ENCODE measurements at regions not wholly inside any gene's neighbourhood (a gene's known extent, or its start where the extent isn't known, plus 50 kb on each side); places are given as distances from the start of the nearest gene placed in this dataset.
"Not testable (repeated sequence)": the region's sequence is repeated elsewhere in the genome, so short reads cannot be mapped to it uniquely, and the experiment has no call there.

- ATAC-seq (no peak), DNase-seq (no peak)
Observed at GRCh38 chr2:76170856-76171255, 460.1 kb upstream of the GCFC2 start.

DNA sequence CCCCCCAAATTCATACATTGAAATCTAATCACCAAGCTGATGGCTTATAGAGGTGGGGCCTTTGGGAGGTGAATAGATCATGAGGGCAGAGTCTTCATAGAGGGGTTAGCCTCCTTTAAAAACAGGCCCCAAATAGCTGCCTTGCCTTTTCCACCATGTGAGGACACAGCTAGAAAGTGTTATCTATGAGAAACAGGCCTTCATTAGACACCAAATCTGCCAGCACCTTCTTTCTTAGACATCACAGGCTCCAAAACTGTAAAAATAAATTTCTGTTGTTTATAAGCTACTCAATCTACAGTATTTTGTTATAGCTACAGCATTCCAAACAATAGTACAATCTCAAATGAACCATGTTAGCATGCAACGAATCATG is 459.3 kb upstream of the GCFC2 start:
- DNase-seq (no peak), ATAC-seq (no peak)

GRCh38 chr2:76169276-76170008 is 458.7 kb upstream of the GCFC2 start:
- ATAC-seq, result no peak
- no peak for DNase-seq

- ATAC-seq, result no peak
- no peak for DNase-seq
Observed at GRCh38 chr2:76163860-76164259, 453.1 kb upstream of the GCFC2 start.

DNA sequence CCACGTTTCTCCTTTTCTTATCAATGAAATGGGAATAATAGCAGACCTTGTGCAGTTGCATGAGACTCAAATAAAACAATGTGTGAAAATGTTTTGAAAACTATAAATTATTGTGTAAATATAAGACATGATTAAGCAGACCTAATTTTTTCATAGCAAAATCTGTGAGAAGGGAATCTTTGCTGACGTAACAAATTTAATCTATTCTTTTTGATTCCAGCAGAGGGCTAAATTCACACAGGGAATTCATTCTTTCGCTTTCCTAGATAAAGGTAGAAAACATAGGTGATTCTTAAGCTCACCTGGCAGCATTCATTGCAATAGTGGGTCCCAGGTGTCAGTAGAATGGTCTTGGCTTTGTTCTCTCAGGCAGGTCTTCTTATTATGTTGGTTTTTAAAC is 450.0 kb upstream of the GCFC2 start:
- ATAC-seq (no peak), DNase-seq (no peak)

DNA sequence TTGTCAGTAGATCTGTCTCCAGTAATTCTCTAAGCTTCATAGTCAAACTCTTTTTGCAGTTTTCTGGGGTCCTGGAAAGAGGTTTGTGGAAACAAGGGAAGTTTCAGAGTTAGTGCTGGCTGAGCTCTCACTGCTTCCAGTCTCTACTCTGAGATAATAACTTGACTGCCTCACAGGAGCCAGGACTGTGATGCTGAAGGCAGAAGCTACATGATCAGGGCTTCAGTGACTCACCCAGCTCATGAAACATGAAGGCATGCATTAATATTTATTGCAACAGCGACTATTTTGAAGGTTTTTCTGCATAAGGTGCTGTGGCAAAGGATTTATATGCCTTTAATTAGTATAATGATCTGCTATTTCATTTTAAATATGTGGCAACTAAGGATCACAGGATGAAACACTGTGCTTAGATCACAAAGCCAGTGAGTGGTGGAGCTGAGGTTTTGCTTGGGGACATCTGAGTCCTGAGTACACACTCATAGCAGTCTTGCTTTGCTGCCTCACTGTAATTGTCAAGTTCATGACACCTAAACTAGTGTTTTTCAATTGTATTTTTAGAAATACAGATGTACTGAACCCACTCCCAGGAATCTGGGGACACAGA is 448.4 kb upstream of the GCFC2 start:
- no peak for ATAC-seq
- no peak for DNase-seq

DNA sequence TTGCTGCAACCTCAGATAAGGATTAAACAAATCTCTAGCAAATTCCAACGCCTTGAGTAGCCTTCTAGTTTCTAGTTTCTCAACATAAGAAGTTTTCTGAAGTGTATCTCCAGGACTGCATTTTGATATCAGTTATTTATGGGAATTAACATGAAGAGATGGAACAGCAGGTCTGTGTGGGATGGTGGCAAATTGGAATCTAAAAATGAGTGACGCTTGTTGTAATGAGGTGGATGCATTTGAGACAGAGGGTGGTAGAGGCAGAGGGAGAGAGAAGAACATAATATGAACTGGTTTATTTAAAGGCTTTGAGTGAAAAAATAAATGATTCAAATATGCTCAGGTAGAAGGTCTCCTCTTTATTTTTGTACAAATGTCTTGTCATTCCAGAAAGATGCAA is 446.8 kb upstream of the GCFC2 start:
- no peak for DNase-seq

GRCh38 chr2:76154981-76155380 is 444.3 kb upstream of the GCFC2 start:
- ATAC-seq (no peak), DNase-seq (no peak)

More for the DNA sequence above, 446.8 kb upstream of the GCFC2 start:
- ATAC-seq, result no peak

- ATAC-seq (no peak), DNase-seq (no peak)
Observed at GRCh38 chr2:76149846-76150245, 439.1 kb upstream of the GCFC2 start.

DNA sequence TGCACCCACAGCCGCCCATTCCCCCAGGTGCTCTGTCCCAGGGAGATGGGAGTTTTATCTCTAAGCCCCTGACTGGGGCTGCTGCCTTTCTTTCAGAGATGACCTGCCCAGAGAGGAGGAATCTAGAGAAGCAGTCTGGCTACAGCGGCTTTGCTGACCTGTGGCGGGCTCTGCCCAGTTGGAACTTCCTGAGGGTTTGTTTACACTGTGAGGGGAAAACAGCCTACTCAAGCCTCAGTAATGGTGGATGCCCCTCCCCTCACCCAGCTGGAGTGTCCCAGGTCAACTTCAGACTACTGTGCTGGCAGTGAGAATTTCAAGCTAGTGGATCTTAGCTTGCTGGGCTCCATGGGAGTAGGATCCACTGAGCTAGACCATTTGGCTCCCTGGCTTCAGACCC is 428.6 kb upstream of the GCFC2 start:
- not testable (repeated sequence) for ATAC-seq, DNase-seq

GRCh38 chr2:76128622-76129021 is 417.9 kb upstream of the GCFC2 start:
- DNase-seq (no peak), ATAC-seq (no peak)

DNA sequence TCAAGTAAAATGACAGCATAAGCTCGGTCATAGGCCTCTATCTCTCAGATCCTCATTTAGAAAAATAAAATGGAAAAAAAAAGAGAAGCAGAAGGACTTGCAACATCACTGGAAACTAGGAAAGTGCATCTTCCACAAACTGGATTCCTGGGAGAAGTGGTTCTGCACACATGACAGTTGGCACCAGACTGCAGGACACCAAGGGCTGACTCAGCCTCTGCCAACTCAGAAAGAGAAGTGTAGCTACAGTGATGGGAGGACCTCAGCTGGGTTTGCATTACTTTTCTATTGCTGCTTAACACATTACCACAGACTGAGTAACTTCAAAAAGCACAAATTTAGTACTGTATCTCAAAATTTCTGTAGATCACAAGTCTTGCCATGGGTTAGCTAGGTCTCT is 409.5 kb upstream of the GCFC2 start:
- DNase-seq (no peak), ATAC-seq (no peak)

GRCh38 chr2:76089683-76090082 is 379.0 kb upstream of the GCFC2 start:
- ATAC-seq, result no peak

DNA sequence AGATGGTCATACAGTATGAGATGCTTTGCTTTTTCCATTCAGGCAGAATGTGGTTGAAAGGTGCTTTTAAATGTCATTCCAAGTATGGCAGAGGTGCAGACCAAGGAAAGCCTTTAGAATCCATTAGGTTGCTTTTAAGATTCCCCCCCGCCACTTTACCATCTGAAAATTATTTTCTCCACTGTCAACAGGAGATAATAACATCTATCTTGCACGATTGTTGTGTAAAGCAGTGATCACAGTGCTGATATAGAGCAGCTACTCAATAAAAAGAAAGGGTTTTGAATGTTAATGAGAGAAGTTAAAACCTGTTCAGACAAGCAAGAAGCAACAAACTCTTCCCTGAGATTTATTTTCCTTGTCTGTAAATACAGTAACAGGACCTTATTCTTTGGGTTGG is 372.5 kb upstream of the GCFC2 start:
- DNase-seq (no peak), ATAC-seq (no peak)

More at GRCh38 chr2:76089683-76090082, 379.0 kb upstream of the GCFC2 start:
- no peak for DNase-seq

GRCh38 chr2:76082509-76082908 is 371.8 kb upstream of the GCFC2 start:
- no peak for ATAC-seq
- no peak for DNase-seq

DNA sequence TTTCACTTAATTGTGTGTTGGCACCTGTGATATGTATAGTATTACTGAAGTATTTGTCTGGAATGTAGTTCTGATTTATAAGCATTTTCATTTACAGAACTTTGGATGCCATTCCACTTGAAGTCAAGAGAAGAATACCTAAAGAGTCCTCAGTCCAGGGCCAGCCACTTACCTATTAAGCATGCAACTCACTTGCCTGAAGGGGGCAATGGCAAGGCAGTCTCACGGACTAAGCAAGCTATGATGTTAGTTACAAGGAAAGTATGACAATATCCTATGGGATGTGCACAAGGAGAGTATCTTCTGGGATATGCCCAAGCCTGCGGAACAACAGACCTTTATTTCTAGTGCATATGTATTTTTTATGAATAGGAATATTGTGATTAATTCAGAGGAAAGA is 369.4 kb upstream of the GCFC2 start:
- DNase-seq (no peak), ATAC-seq (no peak)

GRCh38 chr2:76075126-76075525 is 364.4 kb upstream of the GCFC2 start:
- no peak for ATAC-seq
- DNase-seq, result no peak

GRCh38 chr2:76073992-76074604 is 363.4 kb upstream of the GCFC2 start:
- no peak for ATAC-seq
- no peak for DNase-seq

- ATAC-seq, result no peak
Observed at GRCh38 chr2:76050196-76050595, 339.5 kb upstream of the GCFC2 start.

DNA sequence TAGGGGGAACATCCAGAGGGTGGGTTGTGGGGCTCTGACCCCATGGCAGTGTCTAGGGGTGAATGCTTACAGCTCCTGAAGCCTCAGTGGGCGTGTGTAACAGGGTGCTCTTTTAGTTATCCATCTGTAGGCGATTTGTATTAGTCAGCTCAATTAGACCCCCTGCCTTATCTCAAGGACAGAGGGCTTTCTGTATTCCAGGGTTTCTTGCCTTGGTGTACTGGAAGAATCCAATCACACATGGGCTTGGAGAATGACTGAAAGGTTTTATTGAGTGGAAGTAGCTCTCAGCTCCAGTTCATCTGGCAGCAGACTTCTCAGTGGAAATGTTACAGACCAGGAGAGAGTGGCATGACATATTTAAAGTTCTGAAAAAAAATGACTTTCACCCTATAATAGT is 334.0 kb upstream of the GCFC2 start:
- no peak for ATAC-seq

More at GRCh38 chr2:76050196-76050595, 339.5 kb upstream of the GCFC2 start:
- no peak for DNase-seq

GRCh38 chr2:76039505-76039904 is 328.8 kb upstream of the GCFC2 start:
- no peak for DNase-seq
- no peak for ATAC-seq

More for the DNA sequence above, 334.0 kb upstream of the GCFC2 start:
- no peak for DNase-seq

DNA sequence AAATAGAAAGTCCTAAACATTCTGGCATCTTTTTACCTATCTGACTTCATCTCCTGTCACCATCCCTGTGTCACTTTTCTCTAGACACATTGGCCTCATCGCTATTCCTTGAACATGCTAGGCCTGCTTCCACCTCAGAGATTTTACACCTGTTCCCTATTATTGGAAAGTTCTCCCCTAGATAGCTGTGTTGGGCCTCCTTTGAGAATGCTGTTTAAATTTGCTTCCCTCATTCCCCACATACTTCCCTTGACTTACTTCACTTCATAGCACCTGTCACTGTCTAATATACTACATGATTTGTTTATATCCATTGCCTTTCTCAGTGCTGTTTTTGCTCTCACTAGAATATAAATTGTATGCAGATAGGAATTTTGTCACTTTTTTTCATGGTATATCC is 317.0 kb upstream of the GCFC2 start:
- DNase-seq (no peak), ATAC-seq (no peak)

GRCh38 chr2:76019128-76019527 is 308.4 kb upstream of the GCFC2 start:
- ATAC-seq, result no peak

DNA sequence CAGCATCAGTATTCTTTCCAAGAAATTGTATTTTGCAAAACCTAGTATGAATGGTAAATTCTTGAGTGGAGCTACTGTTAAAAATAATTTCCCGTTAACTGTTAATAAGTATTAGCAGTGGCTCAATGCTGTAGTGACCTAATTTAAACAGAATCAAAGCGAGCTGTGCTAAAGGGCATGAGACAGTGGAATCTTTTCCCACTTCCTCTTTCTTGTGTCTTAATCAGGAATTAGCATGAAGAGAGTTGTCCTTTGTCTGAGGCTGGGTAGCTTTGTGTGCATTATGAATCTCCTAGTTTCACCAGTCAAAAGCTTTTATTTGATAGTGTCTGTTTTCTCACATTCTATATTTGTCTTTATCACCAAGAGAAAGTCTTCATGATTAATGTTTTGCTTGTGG is 298.8 kb upstream of the GCFC2 start:
- DNase-seq, result no peak
- ATAC-seq, result no peak

More at GRCh38 chr2:76019128-76019527, 308.4 kb upstream of the GCFC2 start:
- DNase-seq, result no peak
